OCI-LY3 (cell line): ENCODE measurements at regions not wholly inside any gene's neighbourhood (a gene's known extent, or its start where the extent isn't known, plus 50 kb on each side); places are given as distances from the start of the nearest gene placed in this dataset.

Experiments
- EZH2phosphoT487 ChIP-seq: fragments of 200-600 bp; shearing (Covaris generic); IDR thresholded peaks from 2 replicates; pipeline ENCODE4 v1.6.1; 2018; ENCODE audit warnings: antibody characterized with exemption, mixed run types, low read depth
- TF ChIP-seq, protein P1 (sequence below): fragments of 200-600, 300-600 bp; sonication (generic); IDR thresholded peaks from 2 replicates; pipeline ENCODE4 v1.5.1; 2014; ENCODE audit warnings: antibody characterized with exemption, low read length, low read depth

DNA sequence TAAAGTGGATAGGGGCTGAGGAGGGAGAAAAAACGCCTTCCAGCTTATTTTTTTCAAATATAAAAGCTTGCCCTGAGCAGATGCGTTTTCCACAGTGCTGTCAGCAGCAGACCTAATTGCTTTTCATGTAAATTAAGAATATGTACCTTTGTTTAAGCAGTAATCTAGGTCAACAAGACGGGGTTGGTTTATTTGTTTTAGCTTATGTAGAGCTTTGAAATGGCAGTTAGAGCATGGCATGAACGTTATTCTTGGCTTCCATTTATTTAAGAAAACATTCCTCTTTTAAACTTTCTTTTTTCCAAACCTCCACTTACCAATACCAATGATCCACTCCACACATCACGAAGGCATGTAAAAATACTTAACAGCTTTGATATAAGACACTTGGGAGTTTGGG is 220.3 kb upstream of the TENM3 start:
- TF ChIP-seq, protein P1, sequence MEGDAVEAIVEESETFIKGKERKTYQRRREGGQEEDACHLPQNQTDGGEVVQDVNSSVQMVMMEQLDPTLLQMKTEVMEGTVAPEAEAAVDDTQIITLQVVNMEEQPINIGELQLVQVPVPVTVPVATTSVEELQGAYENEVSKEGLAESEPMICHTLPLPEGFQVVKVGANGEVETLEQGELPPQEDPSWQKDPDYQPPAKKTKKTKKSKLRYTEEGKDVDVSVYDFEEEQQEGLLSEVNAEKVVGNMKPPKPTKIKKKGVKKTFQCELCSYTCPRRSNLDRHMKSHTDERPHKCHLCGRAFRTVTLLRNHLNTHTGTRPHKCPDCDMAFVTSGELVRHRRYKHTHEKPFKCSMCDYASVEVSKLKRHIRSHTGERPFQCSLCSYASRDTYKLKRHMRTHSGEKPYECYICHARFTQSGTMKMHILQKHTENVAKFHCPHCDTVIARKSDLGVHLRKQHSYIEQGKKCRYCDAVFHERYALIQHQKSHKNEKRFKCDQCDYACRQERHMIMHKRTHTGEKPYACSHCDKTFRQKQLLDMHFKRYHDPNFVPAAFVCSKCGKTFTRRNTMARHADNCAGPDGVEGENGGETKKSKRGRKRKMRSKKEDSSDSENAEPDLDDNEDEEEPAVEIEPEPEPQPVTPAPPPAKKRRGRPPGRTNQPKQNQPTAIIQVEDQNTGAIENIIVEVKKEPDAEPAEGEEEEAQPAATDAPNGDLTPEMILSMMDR, result no peak
- TF ChIP-seq EZH2phosphoT487, result no peak
